ENCODE measurements at regions not wholly inside any gene's neighbourhood (a gene's known extent, or its start where the extent isn't known, plus 50 kb on each side); places are given as distances from the start of the nearest gene placed in this dataset.
A peak's percentile ranks its signal among the peaks of the same experiment; 100 is the strongest.

- intact Hi-C loops (cut with DNase I): no loop called here
- Histone ChIP-seq H3K27ac (no peak overlapping the region), H3K4me1 (peaks cover 6 to 46% (median 26%) of the 10 kb centered on the region in 12 donors), H3K4me3 (no peak overlapping the region), H3K9me3 (no peaks in the 10 kb centered on the region), H3K36me3 (no peaks in the 10 kb centered on the region), H3K27me3 (no peaks in the 10 kb centered on the region)
- TF ChIP-seq POLR2A (IDR thresholded peaks at IDR 0.05): no peak
- no peak for TF ChIP-seq CTCF (IDR thresholded peaks at IDR 0.05)
- no peak for ATAC-seq
- DNase-seq: no peak
- 73 to 77% (median 75%) methylated on average over 18 of the region's 18 CpGs for WGBS, 4 donors
These were observed 71.7 kb upstream of the WDR26 start for GRCh38 chr1:224506141-224506814.

- Histone ChIP-seq H3K9me3 (no peaks in the 10 kb centered on the region), H3K4me1 (peaks cover 2 to 35% (median 17%) of the 10 kb centered on the region in 12 donors), H3K4me3 (no peak overlapping the region), H3K27ac (no peak overlapping the region), H3K36me3 (no peaks in the 10 kb centered on the region), H3K27me3 (no peaks in the 10 kb centered on the region)
- ATAC-seq (no peak), DNase-seq (no peak)
- intact Hi-C loops (cut with DNase I): no loop called here
- TF ChIP-seq POLR2A (IDR thresholded peaks at IDR 0.05) (no peak), CTCF (IDR thresholded peaks at IDR 0.05) (no peak)
- 74 to 88% (median 77%) methylated on average over 2 of the region's 2 CpGs for WGBS, 4 donors
These were observed 73.3 kb upstream of the WDR26 start for GRCh38 chr1:224507771-224508523.

- no peaks in the 10 kb centered on the region for H3K36me3 ChIP-seq
- peaks cover 0 to 18% (median 0%) of the 10 kb centered on the region in 12 donors for H3K4me1 ChIP-seq
- H3K9me3 ChIP-seq: no peaks in the 10 kb centered on the region
- ATAC-seq (peak in 3 of 4 donors; percentile 14 to 35 (median 25)), DNase-seq (no peak)
- WGBS, 4 donors: 59 to 73% (median 64%) methylated on average over 7 of the region's 7 CpGs
- H3K27me3 ChIP-seq: no peaks in the 10 kb centered on the region
- intact Hi-C loops (cut with DNase I): loop anchor here in 7 of 10 donors (5.0 to 10.0 kb wide), 3 partner anchors 135 to 412 kb away; no protein-coding TSS in a partner anchor
- no peak overlapping the region for H3K27ac ChIP-seq
- no peak overlapping the region for H3K4me3 ChIP-seq
- TF ChIP-seq POLR2A (IDR thresholded peaks at IDR 0.05): no peak
- TF ChIP-seq CTCF (IDR thresholded peaks at IDR 0.05): no peak
These were observed 75.3 kb upstream of the WDR26 start for GRCh38 chr1:224509907-224510306.

GRCh38 chr1:224510880-224511645 is 76.5 kb upstream of the WDR26 start:
- TF ChIP-seq CTCF (IDR thresholded peaks at IDR 0.05): no peak
- TF ChIP-seq POLR2A (IDR thresholded peaks at IDR 0.05): no peak
- Histone ChIP-seq H3K36me3 (no peaks in the 10 kb centered on the region), H3K4me3 (no peak overlapping the region), H3K9me3 (no peaks in the 10 kb centered on the region), H3K4me1 (peaks cover 0 to 11% (median 0%) of the 10 kb centered on the region in 12 donors), H3K27me3 (no peaks in the 10 kb centered on the region), H3K27ac (no peak overlapping the region)
- 83 to 88% (median 87%) methylated on average over 4 of the region's 4 CpGs for WGBS, 4 donors
- ATAC-seq (no peak), DNase-seq (no peak)
- intact Hi-C loops (cut with DNase I): loop anchor here in 7 of 10 donors (5.0 to 10.0 kb wide), 3 partner anchors 134 to 411 kb away; no protein-coding TSS in a partner anchor
